Neuronal stem cell (in vitro differentiated cells): ENCODE measurements at regions not wholly inside any gene's neighbourhood (a gene's known extent, or its start where the extent isn't known, plus 50 kb on each side); places are given as distances from the start of the nearest gene placed in this dataset.

Source experiments
- DNase-seq: peaks from one replicate; pipeline ENCODE4 v3.0.0-alpha.2; 2013; ENCODE audit warnings: low spot score
- H2AFZ ChIP-seq: one replicate; pipeline ENCODE4 v1.6.1; 2013; ENCODE audit warnings: mild to moderate bottlenecking, low read length, inconsistent platforms
- H2AK5ac ChIP-seq: 2 replicates; pipeline ENCODE4 v1.6.1; 2013; ENCODE audit warnings: low read depth, mild to moderate bottlenecking, inconsistent platforms, low read length, moderate library complexity, mixed read lengths
- H2BK120ac ChIP-seq: 2 replicates; pipeline ENCODE4 v1.6.1; 2013; ENCODE audit warnings: low read depth, mild to moderate bottlenecking, inconsistent platforms, low read length, moderate library complexity, mixed read lengths
- H2BK12ac ChIP-seq: one replicate; pipeline ENCODE4 v1.6.1; 2013; ENCODE audit warnings: low read length, inconsistent platforms
- H2BK15ac ChIP-seq: 2 replicates; pipeline ENCODE4 v1.6.1; 2013; ENCODE audit warnings: mild to moderate bottlenecking, low read length, inconsistent platforms, mixed read lengths
- H2BK5ac ChIP-seq: one replicate; pipeline ENCODE4 v1.6.1; 2013; ENCODE audit warnings: inconsistent platforms, mild to moderate bottlenecking, low read length, moderate library complexity
- H3K14ac ChIP-seq: one replicate; pipeline ENCODE4 v1.6.1; 2013; ENCODE audit warnings: low read length, inconsistent platforms
- H3K18ac ChIP-seq: 2 replicates; pipeline ENCODE4 v1.6.1; 2013; ENCODE audit warnings: low read length, inconsistent platforms
- H3K23ac ChIP-seq: 2 replicates; pipeline ENCODE4 v1.6.1; 2013; ENCODE audit warnings: low read depth, mild to moderate bottlenecking, mixed read lengths, low read length, inconsistent platforms; ENCODE audit not compliant: poor library complexity
- H3K27ac ChIP-seq: replicated peaks from 3 replicates; pipeline ENCODE4 v1.5.1; 2013; ENCODE audit warnings: low read length, inconsistent platforms
- H3K27me3 ChIP-seq, 3 experiments: 2 replicates each; pipeline ENCODE4 v1.6.1; 2013; ENCODE audit warnings: low read length in 3 of 3, mild to moderate bottlenecking in 2 of 3, inconsistent platforms in 1 of 3, low read depth in 1 of 3, mixed read lengths in 1 of 3, moderate library complexity in 1 of 3; ENCODE audit not compliant: control insufficient read depth in 3 of 3, insufficient read depth in 3 of 3
- H3K36me3 ChIP-seq, 2 donors: replicated peaks in 1 of 2; 2 replicates each; pipeline ENCODE4 v1.6.1; 2013; ENCODE audit warnings: low read length in 2 of 2; ENCODE audit not compliant: control insufficient read depth in 2 of 2, insufficient read depth in 2 of 2
- H3K4ac ChIP-seq: 2 replicates; pipeline ENCODE4 v1.6.1; 2013; ENCODE audit warnings: inconsistent platforms, mild to moderate bottlenecking, low read length, moderate library complexity
- H3K4me1 ChIP-seq, 2 donors: 1 replicate in 1 of 2; 2 replicates in 1 of 2; pipeline ENCODE4 v1.6.1; 2013; ENCODE audit warnings: low read length in 2 of 2, low read depth in 1 of 2; ENCODE audit not compliant: control insufficient read depth in 2 of 2, insufficient read depth in 1 of 2
- H3K4me2 ChIP-seq: one replicate; pipeline ENCODE4 v1.6.1; 2013; ENCODE audit warnings: mild to moderate bottlenecking, low read length, inconsistent platforms; ENCODE audit not compliant: insufficient read depth, poor library complexity, severe bottlenecking
- H3K4me3 ChIP-seq, 2 donors: 2 replicates each; pipeline ENCODE4 v1.5.1; 2013; ENCODE audit warnings: low read length in 2 of 2, mild to moderate bottlenecking in 2 of 2, inconsistent platforms in 1 of 2, moderate library complexity in 1 of 2
- H3K79me1 ChIP-seq: one replicate; pipeline ENCODE4 v1.6.1; 2013; ENCODE audit warnings: low read depth, mild to moderate bottlenecking, inconsistent platforms, low read length, moderate library complexity
- H3K9ac ChIP-seq: one replicate; pipeline ENCODE4 v1.6.1; 2013; ENCODE audit warnings: mild to moderate bottlenecking, low read depth, low read length, inconsistent platforms; ENCODE audit not compliant: poor library complexity
- H3K9me3 ChIP-seq, 2 donors: replicated peaks in 1 of 2; 2 replicates each; pipeline versions ENCODE3 to v1.6.1; 2013; ENCODE audit warnings: low read length in 2 of 2, mild to moderate bottlenecking in 2 of 2, inconsistent platforms in 1 of 2, low read depth in 1 of 2, mixed read lengths in 1 of 2, moderate library complexity in 1 of 2; ENCODE audit not compliant: control insufficient read depth in 2 of 2, insufficient read depth in 1 of 2
- H4K8ac ChIP-seq: one replicate; pipeline ENCODE4 v1.6.1; 2013; ENCODE audit warnings: low read depth, mild to moderate bottlenecking, inconsistent platforms, low read length, moderate library complexity
- H4K91ac ChIP-seq: one replicate; pipeline ENCODE4 v1.6.1; 2013; ENCODE audit warnings: low read length, low read depth, mild to moderate bottlenecking, inconsistent platforms; ENCODE audit not compliant: poor library complexity
- WGBS, 2 donors: extraction: QIAGEN DNeasy Blood & Tissue Kit; methylation state at CpG; one replicate each; pipeline ENCODE4 v1.1.7; 2013; ENCODE audit warnings: missing lambda C conversion rate in 2 of 2, mixed read lengths in 1 of 2; ENCODE audit not compliant: insufficient read length in 2 of 2, insufficient replicate concordance in 1 of 2; ENCODE audit errors: extremely low coverage in 2 of 2; 5-methylcytosine and 5-hydroxymethylcytosine counted together

GRCh38 chrX:137166591-137166990 is 132.8 kb upstream of the GPR101 start:
- Histone ChIP-seq H3K4me2 (no peak overlapping the region), H2BK120ac (no peak overlapping the region), H3K4me1 (no peaks in the 10 kb centered on the region), H3K27ac (no peak overlapping the region), H2BK5ac (no peak overlapping the region), H2AFZ (no peak overlapping the region), H3K36me3 (no peaks in the 10 kb centered on the region), H3K23ac (no peak overlapping the region), H2BK15ac (no peak overlapping the region), H3K9ac (no peak overlapping the region), H3K14ac (no peak overlapping the region), H4K8ac (no peak overlapping the region), H3K4ac (no peak overlapping the region), H3K27me3 (no peaks in the 10 kb centered on the region), H3K18ac (no peak overlapping the region), H3K79me1 (no peaks in the 10 kb centered on the region), H2BK12ac (no peak overlapping the region), H3K9me3 (no peaks in the 10 kb centered on the region), H4K91ac (no peak overlapping the region), H2AK5ac (no peak overlapping the region), H3K4me3 (no peak overlapping the region)
- no CpG with 5 or more reads among the region's 2 CpGs for WGBS, 2 donors
- DNase-seq = no peak

- no peaks in the 10 kb centered on the region for H3K9me3 ChIP-seq
- peaks cover 0 to 1% (median 0%) of the 10 kb centered on the region in 3 experiments for H3K27me3 ChIP-seq
- no peak overlapping the region for H2BK5ac ChIP-seq
- H3K79me1 ChIP-seq = no peaks in the 10 kb centered on the region
- H2BK12ac ChIP-seq = no peak overlapping the region
- H3K4me1 ChIP-seq = no peaks in the 10 kb centered on the region
- H3K23ac ChIP-seq = no peak overlapping the region
- H3K36me3 ChIP-seq = no peaks in the 10 kb centered on the region
- no peak overlapping the region for H3K14ac ChIP-seq
- H2AK5ac ChIP-seq = no peak overlapping the region
- H2AFZ ChIP-seq = no peak overlapping the region
- no peak overlapping the region for H4K91ac ChIP-seq
- H3K27ac ChIP-seq = no peak overlapping the region
- H3K4me2 ChIP-seq = no peak overlapping the region
- H3K18ac ChIP-seq = no peak overlapping the region
- no peak overlapping the region for H3K4ac ChIP-seq
- no peak overlapping the region for H3K9ac ChIP-seq
- H2BK120ac ChIP-seq = no peak overlapping the region
- H3K4me3 ChIP-seq = no peak overlapping the region
- WGBS, 2 donors = no CpG with 5 or more reads among the region's 3 CpGs
- no peak overlapping the region for H2BK15ac ChIP-seq
- no peak for DNase-seq
- no peak overlapping the region for H4K8ac ChIP-seq
Measured at GRCh38 chrX:137164329-137164728, 130.5 kb upstream of the GPR101 start.

- no peak overlapping the region for H3K27ac ChIP-seq
- H2BK12ac ChIP-seq = no peak overlapping the region
- H4K91ac ChIP-seq = no peak overlapping the region
- no peak overlapping the region for H3K4ac ChIP-seq
- H3K4me3 ChIP-seq = no peak overlapping the region
- no peaks in the 10 kb centered on the region for H3K79me1 ChIP-seq
- no peak overlapping the region for H2AK5ac ChIP-seq
- H3K14ac ChIP-seq = no peak overlapping the region
- H3K27me3 ChIP-seq = no peaks in the 10 kb centered on the region
- H2BK120ac ChIP-seq = no peak overlapping the region
- H3K9ac ChIP-seq = no peak overlapping the region
- no peak overlapping the region for H2BK15ac ChIP-seq
- no CpG with 5 or more reads among the region's 3 CpGs for WGBS, 2 donors
- H2AFZ ChIP-seq = no peak overlapping the region
- H3K9me3 ChIP-seq = no peaks in the 10 kb centered on the region
- no peak overlapping the region for H4K8ac ChIP-seq
- no peaks in the 10 kb centered on the region for H3K4me1 ChIP-seq
- H3K36me3 ChIP-seq = no peaks in the 10 kb centered on the region
- no peak overlapping the region for H3K18ac ChIP-seq
- DNase-seq = no peak
- no peak overlapping the region for H3K4me2 ChIP-seq
- H3K23ac ChIP-seq = no peak overlapping the region
- H2BK5ac ChIP-seq = no peak overlapping the region
Measured at GRCh38 chrX:137151403-137151802, 117.6 kb upstream of the GPR101 start.

- Histone ChIP-seq H2AFZ (no peak overlapping the region), H3K79me1 (no peaks in the 10 kb centered on the region), H3K4me3 (no peak overlapping the region), H3K9ac (no peak overlapping the region), H2BK12ac (no peak overlapping the region), H3K36me3 (no peaks in the 10 kb centered on the region), H3K27ac (no peak overlapping the region), H3K23ac (no peak overlapping the region), H3K9me3 (no peaks in the 10 kb centered on the region), H3K14ac (no peak overlapping the region), H2BK15ac (no peak overlapping the region), H4K8ac (no peak overlapping the region), H2AK5ac (no peak overlapping the region), H2BK5ac (no peak overlapping the region), H3K18ac (no peak overlapping the region), H3K4me2 (no peak overlapping the region), H3K4ac (no peak overlapping the region), H4K91ac (no peak overlapping the region), H3K4me1 (no peaks in the 10 kb centered on the region), H3K27me3 (no peaks in the 10 kb centered on the region), H2BK120ac (no peak overlapping the region)
- DNase-seq = no peak
- no CpG with 5 or more reads among the region's 5 CpGs for WGBS, 2 donors
Measured at GRCh38 chrX:137143864-137144263, 110.1 kb upstream of the GPR101 start.
